GM18508 (cell line): ENCODE measurements at regions not wholly inside any gene's neighbourhood (a gene's known extent, or its start where the extent isn't known, plus 50 kb on each side); places are given as distances from the start of the nearest gene placed in this dataset.
A peak's percentile ranks its signal among the peaks of the same experiment; 100 is the strongest.

Experiments used
- ATAC-seq: cut with Tn5 transposase; IDR thresholded peaks from one replicate; pipeline ENCODE4 v1.9.1; 2021; ENCODE audit warnings: moderate number of reproducible peaks; ENCODE audit not compliant: insufficient read depth, unreplicated experiment

DNA sequence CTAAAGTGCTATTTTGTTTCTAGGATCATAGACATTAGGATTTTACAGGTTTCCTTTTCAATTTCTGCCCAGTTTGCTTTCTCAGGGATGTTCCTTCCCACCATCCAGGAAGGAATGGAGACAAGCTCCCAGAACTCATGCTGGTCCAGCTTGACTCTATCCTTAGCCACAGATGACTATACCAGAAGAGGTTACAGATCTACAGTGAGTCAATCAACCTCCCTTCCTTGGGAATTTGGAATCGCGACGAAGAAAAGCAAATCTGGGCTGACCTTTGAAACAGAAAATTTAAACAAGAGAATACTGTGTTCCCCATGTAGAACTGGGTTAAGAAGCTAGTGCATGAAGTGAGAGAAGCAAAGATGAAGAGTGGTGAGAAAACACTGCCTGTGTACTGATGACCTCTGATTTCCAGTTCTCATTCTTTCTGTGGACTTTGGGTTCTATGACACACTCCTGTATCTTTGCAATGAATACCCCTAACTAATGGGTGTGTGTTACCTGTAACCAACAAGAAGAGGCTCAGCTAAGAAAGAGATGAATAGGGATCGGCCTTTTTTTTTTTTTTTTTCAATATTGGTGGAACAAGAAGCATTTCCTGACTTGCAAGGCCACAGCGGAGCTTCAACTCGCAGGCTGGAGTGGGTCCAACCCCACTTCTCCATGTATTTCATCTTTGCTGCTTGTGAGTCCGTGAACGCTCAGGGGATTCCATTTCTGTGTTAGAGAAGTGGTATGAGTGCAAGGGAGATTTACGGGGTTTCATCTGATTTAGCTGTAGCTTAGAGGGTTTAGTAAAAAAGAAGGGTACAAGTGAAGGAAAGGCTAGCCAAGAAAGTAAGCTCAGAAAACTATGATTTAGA is 563.9 kb upstream of the CLINT1 start:
- no peak for ATAC-seq

DNA sequence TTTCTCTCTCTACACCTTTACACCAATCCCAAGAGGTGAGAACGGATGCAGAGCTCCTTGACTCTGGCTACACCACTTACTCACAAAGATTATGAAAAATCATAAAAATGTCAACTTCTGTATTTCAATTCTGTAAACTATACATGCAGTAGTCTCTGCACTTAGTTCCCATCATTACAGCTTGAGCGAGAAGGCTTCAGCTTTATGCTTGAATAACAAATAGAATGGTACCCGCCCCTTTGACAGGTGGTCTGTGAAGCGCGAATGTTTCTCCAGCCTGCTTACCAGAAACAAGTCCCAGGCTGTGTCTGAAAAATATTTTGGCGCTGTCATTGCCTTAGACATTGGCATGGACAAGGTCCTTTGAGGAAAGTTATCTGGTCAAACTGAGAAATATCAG is 562.4 kb upstream of the CLINT1 start:
- no peak for ATAC-seq

GRCh38 chr5:158419186-158419585 is 560.2 kb upstream of the CLINT1 start:
- ATAC-seq, result no peak

DNA sequence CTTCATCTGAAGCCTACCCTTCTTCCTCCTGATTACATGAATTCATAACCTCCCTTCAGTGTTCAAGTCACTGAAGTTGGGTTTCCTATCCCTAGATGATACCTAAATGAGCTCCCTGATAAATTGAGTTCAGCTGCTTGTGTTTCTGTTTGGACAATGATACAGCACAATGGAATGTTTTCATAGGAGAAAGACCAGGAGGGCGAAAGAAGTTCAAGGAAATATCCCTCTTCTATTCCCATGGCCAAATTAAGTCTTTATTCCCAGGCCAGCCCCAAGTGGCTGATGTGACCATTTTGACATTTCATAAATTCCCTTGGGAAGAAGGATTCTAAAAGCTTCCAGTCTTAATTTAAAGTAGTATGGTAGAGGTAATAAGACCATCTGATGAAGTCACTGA is 555.8 kb upstream of the CLINT1 start:
- no peak for ATAC-seq

DNA sequence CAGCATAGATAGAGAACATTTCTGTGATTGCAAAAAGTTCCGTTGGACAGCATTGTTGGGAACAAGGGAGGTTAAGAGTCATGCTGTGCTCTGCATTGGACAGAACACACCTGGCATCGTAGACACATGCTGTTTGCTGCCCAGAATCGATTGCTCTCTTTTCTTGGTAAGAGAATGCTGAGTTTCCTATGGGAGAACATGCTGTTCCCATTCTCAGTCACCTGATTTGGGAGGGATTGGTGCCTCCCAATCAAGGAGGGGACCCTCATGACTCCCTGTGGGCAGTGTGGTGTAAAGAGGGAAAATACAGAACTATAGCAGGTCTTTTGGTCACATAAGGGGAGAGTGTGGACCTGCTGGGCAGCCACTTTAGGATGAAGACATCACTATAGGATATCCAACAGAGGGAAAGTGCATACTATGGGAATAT is 555.4 kb upstream of the CLINT1 start:
- ATAC-seq, result no peak

DNA sequence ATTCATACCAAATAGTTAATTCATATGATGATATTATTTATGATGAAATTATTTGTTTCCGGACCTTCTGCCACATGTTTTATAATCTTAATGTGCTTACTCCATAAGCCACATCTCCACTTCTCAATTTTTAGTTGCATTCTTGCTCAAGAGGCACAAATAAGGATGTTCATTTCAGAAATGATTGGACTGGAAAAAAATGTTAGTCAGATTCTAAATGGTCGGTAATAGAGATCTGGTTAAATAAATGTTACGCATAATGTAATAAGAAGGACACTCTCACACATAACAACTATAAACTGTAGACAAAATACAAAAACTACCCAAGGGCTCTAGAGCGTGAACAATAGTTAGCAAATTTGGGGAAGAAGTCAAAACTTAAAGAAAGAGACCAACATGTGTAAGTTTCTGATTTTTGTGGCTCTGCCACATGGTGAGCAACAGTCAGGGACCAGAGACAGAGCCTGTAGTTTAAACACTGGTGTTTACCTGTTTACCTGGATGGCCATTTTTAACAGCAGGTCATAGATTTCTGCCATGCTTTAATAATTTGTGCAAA is 554.3 kb upstream of the CLINT1 start:
- ATAC-seq, result no peak

- no peak for ATAC-seq
Measured at GRCh38 chr5:158410976-158411375, 552.0 kb upstream of the CLINT1 start.

- ATAC-seq, result peak; percentile 58
Measured at GRCh38 chr5:158409507-158409906, 550.6 kb upstream of the CLINT1 start.

- ATAC-seq, result no peak
Measured at GRCh38 chr5:158407824-158408195, 548.9 kb upstream of the CLINT1 start.

DNA sequence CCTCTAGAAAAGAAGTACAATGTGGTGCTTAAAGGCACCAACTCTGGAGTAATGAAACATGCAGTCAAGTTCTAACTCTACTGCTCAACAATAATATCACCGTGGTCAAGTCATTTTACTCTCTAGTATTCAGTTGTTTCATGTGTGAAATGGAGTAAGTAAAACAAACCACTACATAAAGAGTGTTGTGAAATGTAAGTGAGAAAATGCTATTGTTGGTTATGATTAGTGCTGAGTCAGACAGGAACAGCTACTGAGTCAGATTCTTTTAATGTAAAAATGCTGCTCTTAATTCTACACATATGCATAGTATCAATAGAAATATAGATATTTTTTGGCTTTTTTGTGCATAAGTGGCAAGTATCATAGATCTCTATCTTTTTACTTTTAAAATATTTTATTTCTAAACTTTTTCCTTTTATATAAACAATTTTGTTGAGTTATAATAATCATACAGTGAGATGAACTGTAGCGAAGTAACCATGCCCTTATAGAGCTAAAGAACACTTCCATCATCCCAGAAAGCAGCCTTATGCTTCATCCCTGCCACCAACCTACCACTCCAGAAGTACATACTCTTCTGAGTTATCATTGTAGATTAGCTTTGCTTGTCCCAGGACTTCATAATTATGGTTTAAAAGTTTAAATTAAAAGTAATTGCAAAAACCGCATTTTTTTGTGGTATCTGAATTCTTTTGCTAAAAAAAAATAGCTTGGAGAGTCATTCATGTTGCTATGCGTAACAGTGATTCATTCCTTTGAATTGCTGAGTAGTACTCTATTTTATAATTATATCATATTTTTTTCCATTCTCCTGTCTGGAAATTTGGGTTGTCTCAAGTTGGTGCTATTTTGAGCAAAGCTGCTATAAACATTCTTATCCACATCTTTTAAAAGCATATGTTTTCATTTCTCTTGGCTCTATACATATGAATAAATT is 548.2 kb upstream of the CLINT1 start:
- no peak for ATAC-seq

DNA sequence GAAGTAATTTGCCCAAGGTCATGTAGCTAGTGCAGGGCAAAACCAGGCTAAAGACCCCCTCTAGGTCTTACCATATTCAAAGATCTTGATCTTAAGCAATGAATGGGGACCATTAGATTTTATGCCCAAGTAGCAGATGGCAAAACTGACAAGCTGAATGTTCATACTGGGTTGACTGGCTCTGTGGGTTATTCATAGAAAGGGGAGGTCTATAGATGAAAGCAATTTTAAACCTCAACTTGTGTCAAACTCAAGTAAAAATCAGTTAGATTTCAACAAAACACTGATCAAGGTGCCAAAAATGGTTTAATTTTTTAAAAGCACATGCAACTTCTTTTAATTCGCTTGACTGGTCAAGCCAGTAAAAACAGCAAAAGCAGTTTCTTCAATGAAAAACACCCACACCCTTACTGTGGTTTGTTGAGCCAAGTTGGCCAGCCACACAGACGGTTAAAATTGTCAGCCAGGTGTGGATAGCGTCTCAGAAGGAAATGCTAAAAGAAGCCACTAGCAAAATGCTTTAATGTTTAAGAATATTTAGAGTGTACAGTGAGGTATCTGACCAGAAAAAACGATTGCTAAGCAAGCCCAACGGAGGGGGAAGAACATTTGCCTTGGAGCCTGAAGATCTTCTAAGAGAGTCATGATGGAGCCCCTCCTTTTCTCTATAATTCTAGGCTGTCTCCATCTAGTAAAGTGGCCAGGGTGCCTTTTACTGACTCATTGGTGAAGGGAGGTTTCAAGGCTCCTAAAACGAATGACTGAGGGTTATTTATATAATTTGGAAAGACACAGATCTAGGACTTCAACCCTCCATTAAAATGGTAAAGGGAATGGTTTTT is 539.6 kb upstream of the CLINT1 start:
- ATAC-seq, result peak; percentile 72

- no peak for ATAC-seq
Measured at GRCh38 chr5:158397278-158397677, 538.3 kb upstream of the CLINT1 start.

DNA sequence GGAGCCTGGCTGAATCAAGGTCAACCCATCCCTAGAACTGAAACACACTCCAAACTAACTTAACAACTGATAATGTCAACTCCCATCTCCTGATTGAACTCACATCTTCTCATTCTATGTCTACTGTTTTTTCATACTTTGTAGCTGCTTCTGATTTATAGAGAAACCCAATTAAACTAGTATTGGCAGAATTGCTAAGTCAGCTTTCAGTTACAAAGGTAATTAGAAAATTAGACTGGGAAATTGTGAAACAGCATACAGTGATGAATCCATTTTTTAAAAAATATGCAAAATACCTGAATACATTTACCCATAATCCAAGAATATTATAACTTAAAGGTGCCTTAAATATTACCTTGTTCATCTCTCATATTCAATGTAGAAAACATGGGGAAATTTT is 535.2 kb upstream of the CLINT1 start:
- ATAC-seq, result no peak

DNA sequence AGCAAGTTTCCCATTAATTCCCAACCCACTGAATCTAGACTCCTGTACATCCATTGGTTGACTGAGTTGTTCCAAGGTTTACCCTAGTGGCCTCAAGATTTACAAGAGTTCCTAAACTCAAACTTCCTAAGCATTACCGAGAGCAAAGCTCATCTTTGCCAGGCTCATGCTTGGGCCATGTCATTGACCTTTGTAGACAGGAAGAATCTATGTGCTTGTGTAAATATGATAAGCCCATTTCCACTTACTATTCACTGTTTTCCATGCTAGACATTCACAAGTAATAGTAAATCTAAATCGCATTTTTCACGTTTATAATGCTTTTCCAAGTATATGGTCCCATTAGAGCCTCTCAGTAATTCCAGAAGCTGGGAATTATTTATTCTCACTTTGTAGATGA is 534.5 kb upstream of the CLINT1 start:
- ATAC-seq, result no peak

DNA sequence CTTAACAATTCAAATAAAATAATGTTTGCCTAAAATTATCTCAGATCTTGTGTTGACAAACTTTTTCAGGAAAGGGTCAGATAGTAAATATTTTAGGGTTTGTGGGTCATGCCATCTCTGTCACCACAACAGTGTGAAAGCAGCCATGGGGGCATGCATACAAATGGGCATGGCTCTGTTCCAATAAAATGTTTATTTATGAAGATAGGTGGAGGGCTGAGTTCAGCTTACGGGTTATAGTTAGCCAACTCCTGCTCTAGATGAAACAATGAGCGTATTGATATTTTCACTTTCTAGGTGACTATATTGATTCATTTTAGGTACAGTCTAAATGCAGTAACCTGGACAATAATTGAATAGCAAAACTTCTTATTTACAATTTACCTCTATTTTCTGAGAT is 533.8 kb upstream of the CLINT1 start:
- ATAC-seq, result no peak

DNA sequence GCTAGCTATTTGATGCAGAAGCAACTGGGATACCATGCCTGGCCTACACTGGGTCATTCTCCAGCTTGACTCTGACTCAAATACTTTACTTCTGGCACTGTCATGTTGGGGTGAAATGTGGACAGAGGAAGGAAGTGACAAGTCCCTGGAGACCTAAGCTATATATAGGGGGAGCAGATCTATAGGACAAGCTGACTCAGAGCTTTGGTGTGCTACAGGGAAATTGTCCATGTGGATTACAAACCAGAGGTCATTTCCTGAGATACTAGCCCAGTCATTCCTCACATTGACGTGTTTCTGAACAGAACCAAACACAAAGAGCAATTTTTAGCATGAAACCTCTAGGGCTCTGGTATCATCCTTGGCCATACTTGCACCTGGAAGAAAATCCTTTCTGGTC is 531.6 kb upstream of the CLINT1 start:
- ATAC-seq, result no peak

DNA sequence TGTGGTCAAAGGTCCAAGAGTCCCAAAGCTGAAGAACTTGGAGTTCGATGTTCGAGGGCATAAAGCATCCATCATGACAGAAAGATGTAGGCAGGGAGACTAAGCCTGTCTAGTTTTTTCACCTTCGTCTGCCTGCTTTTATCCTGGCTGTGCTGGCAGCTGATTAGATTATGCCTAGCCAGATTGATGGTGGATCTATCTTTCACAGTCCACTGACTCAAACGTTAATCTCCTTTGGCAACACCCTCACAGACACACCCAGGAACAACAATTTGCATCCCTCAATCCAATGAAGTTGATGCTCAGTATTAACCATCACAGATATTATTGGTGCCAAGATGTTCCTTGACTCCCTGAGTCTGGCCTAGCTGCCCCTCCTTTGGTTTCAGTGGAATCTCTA is 530.8 kb upstream of the CLINT1 start:
- no peak for ATAC-seq

- no peak for ATAC-seq
Measured at GRCh38 chr5:158388021-158388420, 529.1 kb upstream of the CLINT1 start.

GRCh38 chr5:158387499-158387898 is 528.6 kb upstream of the CLINT1 start:
- ATAC-seq, result no peak

GRCh38 chr5:158385982-158386381 is 527.0 kb upstream of the CLINT1 start:
- no peak for ATAC-seq
